Sigmoid colon (tissue), 4 donors: ENCODE measurements at regions not wholly inside any gene's neighbourhood (a gene's known extent, or its start where the extent isn't known, plus 50 kb on each side); places are given as distances from the start of the nearest gene placed in this dataset.

ENCODE experiments used
- EP300 ChIP-seq, 4 donors: sonication (generic); formaldehyde crosslinking; IDR thresholded peaks; one replicate each; pipeline ENCODE4 v1.6.1; 2017; ENCODE audit warnings: antibody characterized with exemption in 4 of 4
- TF ChIP-seq, protein P1 (sequence below), 4 experiments: fragments of 450-650 bp in 3 of 4; fragments of 200-600 bp in 1 of 4; IDR thresholded peaks; one replicate each; pipeline ENCODE4 v1.5.1; 2016 to 2019; ENCODE audit warnings: antibody characterized with exemption in 4 of 4, mild to moderate bottlenecking in 3 of 4, moderate library complexity in 2 of 4

GRCh38 chr11:92168936-92169335 lies 55.7 kb upstream of the FAT3 start:
- TF ChIP-seq, protein P1, sequence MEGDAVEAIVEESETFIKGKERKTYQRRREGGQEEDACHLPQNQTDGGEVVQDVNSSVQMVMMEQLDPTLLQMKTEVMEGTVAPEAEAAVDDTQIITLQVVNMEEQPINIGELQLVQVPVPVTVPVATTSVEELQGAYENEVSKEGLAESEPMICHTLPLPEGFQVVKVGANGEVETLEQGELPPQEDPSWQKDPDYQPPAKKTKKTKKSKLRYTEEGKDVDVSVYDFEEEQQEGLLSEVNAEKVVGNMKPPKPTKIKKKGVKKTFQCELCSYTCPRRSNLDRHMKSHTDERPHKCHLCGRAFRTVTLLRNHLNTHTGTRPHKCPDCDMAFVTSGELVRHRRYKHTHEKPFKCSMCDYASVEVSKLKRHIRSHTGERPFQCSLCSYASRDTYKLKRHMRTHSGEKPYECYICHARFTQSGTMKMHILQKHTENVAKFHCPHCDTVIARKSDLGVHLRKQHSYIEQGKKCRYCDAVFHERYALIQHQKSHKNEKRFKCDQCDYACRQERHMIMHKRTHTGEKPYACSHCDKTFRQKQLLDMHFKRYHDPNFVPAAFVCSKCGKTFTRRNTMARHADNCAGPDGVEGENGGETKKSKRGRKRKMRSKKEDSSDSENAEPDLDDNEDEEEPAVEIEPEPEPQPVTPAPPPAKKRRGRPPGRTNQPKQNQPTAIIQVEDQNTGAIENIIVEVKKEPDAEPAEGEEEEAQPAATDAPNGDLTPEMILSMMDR (IDR thresholded peaks at IDR 0.05): no peak
- TF ChIP-seq EP300 (IDR thresholded peaks at IDR 0.05): no peak
